Cerebellar cortex (tissue), 1 donor: ENCODE measurements at regions not wholly inside any gene's neighbourhood (a gene's known extent, or its start where the extent isn't known, plus 50 kb on each side); places are given as distances from the start of the nearest gene placed in this dataset.

Experiments used
- DNase-seq: peaks from one replicate; pipeline ENCODE4 v3.0.0-alpha.2; 2015; ENCODE audit warnings: low spot score

- no peak for DNase-seq
These were observed 569.3 kb downstream of the MIAT start for GRCh38 chr22:27226666-27227065.

DNA sequence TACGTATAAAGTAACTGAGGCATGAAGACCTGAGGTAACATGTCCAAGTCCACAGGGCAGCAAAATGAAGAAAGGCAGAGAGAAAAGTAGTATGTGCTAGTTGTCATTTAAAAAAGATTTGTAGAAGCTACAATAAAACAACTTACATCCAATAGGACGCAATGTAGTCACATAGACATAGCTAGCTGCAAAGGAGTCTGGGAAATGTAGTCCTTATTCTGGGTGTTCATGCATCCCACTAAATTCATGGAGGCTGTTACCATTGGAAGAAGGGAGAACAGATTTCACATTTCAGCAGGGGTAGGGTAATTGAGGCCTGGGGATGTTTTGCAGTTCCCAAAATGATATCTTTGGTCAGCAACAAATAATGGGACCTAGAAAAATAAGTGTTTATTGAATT lies 571.4 kb downstream of the MIAT start:
- DNase-seq = no peak

DNA sequence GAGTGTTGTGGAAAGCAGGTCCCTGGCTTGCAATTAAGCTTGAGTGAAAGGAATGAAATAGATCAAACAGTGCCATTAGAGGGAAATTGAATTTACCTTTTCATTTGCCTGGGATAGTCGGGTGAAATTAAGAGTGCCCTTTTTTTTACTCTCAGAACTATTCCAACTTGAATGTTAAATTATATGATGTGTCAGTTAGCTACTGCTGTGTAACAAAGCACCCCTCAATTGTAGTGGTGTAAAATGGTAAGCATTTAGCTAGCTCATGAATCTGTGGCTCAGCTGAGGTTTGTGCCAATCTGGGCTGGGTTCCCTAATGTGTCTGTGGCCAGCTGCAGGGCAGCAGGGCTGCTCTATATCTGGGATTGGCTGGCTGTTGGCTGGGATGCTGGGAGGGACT lies 571.4 kb downstream of the MN1 start:
- DNase-seq = no peak

- no peak for DNase-seq
These were observed 570.3 kb downstream of the MN1 start for GRCh38 chr22:27231266-27231665.

DNA sequence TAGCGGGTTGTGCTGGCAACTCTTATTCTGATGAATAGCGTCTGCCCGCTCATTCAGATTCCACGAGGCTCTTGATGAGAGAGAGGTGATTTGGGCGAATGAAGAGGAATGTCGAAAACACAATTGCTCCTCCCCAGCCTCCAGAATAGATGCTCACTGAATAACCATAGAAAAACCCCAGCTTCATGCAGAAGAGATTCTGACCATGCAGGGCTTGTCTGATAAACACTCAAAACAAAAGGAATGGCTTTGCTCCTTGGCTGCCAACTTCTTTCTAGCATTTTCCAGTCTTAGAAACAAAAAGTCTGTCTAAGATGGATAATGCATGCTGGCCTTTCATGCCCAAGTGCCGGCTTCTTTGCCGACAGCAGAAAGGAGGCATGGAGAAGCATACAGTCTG lies 569.5 kb downstream of the MN1 start:
- no peak for DNase-seq

- no peak for DNase-seq
These were observed 564.3 kb downstream of the MN1 start for GRCh38 chr22:27237080-27237741.

GRCh38 chr22:27238935-27239510 lies 562.5 kb downstream of the MN1 start:
- no peak for DNase-seq

DNA sequence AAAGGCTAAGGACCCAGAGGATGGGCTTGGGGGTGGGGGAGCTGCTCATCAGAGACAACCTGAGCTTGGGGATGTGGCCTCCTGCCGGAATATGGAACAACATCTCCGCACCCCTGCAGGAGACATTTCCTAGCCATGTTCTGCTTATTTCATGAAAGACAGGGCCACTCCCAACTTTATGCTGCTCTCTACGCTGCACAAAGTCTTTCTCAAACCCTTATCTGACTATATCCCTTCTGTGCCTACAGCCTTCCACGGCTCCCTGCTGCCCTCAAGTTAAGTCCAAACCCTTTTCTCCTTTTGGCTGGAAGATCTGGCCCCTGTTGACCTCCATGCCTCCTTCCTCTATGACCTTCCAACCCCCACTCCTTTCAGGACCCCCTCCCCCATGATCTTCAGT lies 562.0 kb downstream of the MN1 start:
- no peak for DNase-seq

DNA sequence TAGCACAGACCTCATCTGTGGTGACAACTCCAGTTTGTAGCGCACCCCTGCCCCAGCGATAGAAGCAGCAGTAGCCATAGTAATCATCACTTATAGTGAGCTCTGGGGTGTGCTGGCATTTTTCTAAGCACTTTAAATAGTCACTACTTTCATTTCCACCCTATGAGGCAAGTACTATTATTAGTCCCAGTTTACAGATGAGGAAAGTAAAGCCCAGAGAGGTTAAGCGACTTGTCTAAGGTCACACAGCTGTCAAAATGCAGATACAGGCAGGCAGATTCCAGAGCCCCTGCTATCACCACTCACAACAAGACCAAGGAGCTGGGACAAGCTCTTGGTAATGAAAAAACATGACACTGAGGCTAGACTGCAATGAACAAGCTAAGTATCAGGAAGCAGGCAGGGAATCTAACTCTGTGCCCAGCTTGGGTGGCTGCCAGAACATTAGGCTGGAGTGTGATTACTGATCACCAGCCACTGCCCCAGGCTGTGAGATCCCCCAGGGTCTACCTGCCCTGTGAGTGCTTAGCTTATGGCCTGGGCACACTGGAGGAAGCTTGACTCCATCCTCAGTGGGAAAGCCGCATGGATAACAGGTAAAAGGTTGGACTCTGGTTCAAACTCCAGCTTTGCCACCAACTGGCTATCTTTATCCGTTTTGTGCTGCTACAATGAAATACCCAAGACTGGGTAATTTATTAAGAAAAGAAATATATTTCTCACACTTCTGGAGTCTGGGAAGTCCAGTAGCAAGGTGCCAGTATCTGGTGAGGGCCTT lies 561.1 kb downstream of the MN1 start:
- DNase-seq = no peak

- peak; percentile 2 for DNase-seq
These were observed 559.9 kb downstream of the MN1 start for GRCh38 chr22:27241430-27242321.

DNA sequence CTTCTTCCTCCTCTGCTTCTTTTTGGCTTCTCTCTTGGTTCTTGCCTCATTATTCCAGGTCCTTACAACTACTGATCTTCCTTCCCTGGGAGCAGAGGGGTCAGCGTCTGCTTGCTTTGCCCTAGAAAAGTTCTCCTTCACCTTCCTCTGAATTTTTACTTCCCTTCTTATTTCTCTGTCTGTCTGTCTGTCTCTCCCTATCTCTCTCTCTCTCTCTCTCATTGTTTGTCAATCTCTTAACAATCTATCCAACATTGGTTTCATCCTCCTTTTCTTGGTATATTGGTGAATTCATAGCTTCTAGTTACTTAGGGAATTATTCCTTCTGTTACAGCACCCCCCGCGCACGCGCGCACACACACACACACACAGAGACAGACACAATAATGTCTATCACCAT lies 559.1 kb downstream of the MN1 start:
- DNase-seq = no peak

DNA sequence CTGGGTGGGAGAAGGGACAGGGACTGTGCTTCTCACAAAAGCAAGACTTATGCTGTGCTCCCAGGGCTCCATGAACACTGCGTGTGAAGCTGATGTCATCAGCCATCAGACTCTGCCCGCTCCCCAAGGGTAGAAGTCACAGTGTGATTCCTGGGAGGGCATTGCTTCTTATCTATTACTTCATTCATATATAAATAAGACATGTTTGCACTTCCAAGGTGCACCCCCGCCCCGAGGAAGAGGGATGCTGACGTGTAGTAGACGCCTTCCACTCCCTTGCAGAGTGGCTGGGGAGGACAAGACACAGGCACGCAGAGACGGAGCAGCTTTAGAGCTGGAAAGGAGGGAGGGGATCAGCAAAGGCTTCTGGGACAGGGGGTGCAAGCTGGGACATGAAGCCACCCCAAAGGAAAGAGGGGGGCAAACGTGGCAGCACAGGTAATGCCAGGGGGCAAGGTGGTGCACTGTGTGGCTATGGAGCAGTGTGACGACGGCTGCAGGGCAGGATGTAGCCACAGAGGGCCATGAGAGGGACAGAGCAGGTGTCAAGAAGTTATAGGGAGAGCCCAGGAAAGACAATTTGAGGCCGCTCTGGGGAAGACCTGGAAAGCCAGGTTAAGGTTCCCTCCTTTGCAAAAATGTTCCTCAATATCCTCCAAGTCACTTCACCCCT lies 558.5 kb downstream of the MN1 start:
- DNase-seq = no peak

GRCh38 chr22:27244328-27244727 lies 557.2 kb downstream of the MN1 start:
- DNase-seq = no peak

GRCh38 chr22:27245056-27245455 lies 556.5 kb downstream of the MN1 start:
- DNase-seq = no peak

DNA sequence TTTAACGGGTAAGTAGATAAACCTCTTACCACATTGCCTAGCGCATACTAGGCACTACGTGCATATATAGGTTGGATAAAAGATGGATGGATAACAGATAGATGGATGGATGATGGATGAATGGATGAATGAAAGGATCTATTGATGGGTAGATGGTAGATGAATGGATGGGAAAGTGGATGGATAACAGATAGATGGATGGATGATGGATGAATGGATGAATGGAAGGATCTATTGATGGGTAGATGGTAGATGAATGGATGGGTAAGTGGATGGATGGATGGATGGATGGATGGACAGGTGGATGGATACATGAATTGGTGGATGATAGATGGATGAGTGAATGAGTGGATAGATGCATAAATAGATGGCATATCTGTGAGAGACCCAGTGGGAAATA lies 555.0 kb downstream of the MN1 start:
- DNase-seq = no peak

- no peak for DNase-seq
These were observed 553.7 kb downstream of the MN1 start for GRCh38 chr22:27247701-27248434.

DNA sequence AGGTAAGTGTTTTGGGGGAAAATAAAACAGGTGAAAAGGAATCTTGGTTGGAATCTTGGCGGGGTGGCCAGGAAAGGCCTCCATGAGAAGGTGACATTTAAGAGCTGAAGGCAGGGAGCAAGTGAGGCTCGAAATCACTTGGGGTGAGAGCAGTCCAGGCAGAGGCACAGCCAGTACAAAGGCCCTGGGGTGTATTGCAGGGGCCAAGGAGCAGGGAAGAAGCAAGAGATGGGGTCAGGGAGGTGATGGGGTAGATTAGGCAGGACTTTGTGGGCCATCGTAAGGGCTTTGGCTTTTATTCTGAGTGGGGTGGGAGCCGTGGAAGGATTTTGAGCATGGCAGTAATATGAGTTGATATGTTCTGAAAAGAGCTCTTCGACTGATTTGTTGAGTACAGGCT lies 551.1 kb downstream of the MN1 start:
- DNase-seq = no peak

DNA sequence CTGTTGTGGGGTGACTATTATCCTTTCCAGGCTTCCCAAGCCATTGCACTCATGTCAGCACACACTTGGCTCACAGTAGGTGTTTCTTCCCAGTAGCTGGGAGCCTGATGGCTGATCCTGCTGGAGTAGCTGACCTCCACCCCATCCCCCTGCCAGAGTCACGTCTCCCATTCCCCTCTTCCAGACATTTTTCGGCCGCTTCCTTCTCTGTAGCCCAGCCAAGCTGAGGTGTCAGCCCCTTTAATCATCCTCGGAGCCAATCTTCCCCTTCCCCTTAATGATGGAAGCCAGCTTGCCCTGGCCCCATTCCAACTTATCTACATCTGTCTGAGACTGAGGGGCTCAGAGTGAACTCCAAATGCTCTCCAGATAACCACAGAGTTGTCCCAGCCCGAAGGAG lies 550.7 kb downstream of the MN1 start:
- DNase-seq = no peak

- DNase-seq = no peak
These were observed 550.0 kb downstream of the MN1 start for GRCh38 chr22:27251563-27251962.

DNA sequence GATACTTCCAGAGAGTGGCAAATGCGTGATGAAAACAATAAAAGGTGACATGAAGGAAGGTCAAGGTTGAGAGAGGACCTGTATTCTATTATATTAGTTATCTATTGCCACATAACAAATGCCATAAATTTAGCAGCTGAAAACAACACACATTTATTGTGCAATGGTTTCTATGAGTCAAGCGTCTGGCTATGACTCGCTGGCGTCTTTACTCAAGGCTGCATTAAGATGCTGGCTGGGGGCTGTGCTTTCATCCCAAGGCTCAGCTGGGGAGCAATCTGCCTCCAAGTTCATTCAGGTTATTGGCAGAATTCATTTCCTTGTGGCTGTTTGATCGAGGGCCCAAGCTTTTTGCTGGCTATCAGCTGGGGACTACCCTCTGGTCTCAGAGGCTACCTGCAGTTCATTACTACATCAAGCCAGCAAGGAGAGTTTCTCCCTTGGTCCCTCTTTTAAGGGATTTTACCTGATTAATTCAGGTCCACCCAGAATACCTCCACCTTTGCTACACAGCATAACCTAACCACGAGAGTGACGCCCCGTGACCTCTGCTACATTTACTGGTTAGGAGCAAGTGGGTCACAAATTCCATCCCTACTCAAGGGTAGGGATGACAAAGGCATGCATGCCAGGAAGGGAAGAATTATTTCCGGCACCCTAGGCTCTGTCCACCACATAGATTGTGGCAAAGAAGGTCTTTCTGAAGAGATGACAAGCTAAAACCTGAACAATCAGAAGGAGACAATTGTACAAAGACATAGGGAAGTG lies 549.1 kb downstream of the MN1 start:
- no peak for DNase-seq
